Right lobe of liver (tissue), 4 donors: ENCODE measurements at regions not wholly inside any gene's neighbourhood (a gene's known extent, or its start where the extent isn't known, plus 50 kb on each side); places are given as distances from the start of the nearest gene placed in this dataset.

Experiments used
- POLR2A ChIP-seq: fragments of 450-650 bp; IDR thresholded peaks from one replicate; pipeline ENCODE4 v1.6.1; 2017; ENCODE audit warnings: antibody characterized with exemption, mild to moderate bottlenecking
- TF ChIP-seq, protein P1 (sequence below), 4 donors: fragments of 200-600 bp in 3 of 4; fragments of 450-650 bp in 1 of 4; IDR thresholded peaks; one replicate each; pipeline versions ENCODE4 v1.5.1 to v1.8.0; 2016 to 2022; ENCODE audit warnings: antibody characterized with exemption in 4 of 4, mild to moderate bottlenecking in 2 of 4
- donor health status: DM: no; HTN: no; CAD: no.
- donor health status: DM: no; HTN: no; CAD: no.
- donor health status: DM: no; HTN: yes; CAD: no.

DNA sequence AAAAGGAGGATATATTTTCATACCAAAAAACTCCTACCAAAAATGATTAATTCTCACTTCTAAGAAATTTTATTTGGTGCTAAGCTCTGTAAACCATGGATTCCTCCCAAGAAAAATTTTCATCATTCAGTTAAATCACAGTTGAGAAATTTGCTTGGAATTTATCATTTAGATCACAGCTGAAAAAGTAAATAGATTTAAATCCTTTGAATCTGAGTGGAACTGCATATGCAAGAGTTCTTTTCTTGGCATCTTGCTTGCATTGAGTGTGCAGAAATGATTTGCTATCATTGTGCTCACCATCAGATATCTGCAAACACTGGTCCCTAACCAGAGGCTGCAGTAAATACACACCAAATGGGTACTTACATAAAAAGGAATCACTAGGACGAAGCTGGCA is 836.1 kb upstream of the CDH6 start:
- TF ChIP-seq, protein P1, sequence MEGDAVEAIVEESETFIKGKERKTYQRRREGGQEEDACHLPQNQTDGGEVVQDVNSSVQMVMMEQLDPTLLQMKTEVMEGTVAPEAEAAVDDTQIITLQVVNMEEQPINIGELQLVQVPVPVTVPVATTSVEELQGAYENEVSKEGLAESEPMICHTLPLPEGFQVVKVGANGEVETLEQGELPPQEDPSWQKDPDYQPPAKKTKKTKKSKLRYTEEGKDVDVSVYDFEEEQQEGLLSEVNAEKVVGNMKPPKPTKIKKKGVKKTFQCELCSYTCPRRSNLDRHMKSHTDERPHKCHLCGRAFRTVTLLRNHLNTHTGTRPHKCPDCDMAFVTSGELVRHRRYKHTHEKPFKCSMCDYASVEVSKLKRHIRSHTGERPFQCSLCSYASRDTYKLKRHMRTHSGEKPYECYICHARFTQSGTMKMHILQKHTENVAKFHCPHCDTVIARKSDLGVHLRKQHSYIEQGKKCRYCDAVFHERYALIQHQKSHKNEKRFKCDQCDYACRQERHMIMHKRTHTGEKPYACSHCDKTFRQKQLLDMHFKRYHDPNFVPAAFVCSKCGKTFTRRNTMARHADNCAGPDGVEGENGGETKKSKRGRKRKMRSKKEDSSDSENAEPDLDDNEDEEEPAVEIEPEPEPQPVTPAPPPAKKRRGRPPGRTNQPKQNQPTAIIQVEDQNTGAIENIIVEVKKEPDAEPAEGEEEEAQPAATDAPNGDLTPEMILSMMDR (IDR thresholded peaks at IDR 0.05): no peak
- TF ChIP-seq POLR2A: no peak
